ENCODE measurements at regions not wholly inside any gene's neighbourhood (a gene's known extent, or its start where the extent isn't known, plus 50 kb on each side); places are given as distances from the start of the nearest gene placed in this dataset.

GRCh38 chr4:108400309-108400708 lies 220.1 kb upstream of the RPL34 start:
- Histone ChIP-seq H3K4me2 (no peak overlapping the region), H3K79me2 (ENCODE audit: insufficient read depth, low read depth) (no peaks in the 10 kb centered on the region), H3K4me1 (ENCODE audit: low read depth, poor library complexity, severe bottlenecking) (no peaks in the 10 kb centered on the region), H3K27ac (no peak overlapping the region), H4K20me1 (ENCODE audit: insufficient read depth) (no peaks in the 10 kb centered on the region), H3K9ac (no peak overlapping the region), H3K36me3 (ENCODE audit: insufficient read depth) (no peaks in the 10 kb centered on the region), H3K4me3 (IDR thresholded peaks at IDR 0.05; ENCODE audit: insufficient read depth, low read depth, low read length) (no peak overlapping the region), H2AFZ (ENCODE audit: low read depth) (no peak overlapping the region), H3K27me3 (ENCODE audit: insufficient read depth, low read depth) (no peaks in the 10 kb centered on the region)
- no peak for TF ChIP-seq CTCF (conservative IDR thresholded peaks at IDR 0.05; ENCODE audit: low read depth, low read length)

GRCh38 chr4:108399610-108400265 lies 220.6 kb upstream of the RPL34 start:
- no peaks in the 10 kb centered on the region for H3K79me2 ChIP-seq (ENCODE audit: insufficient read depth, low read depth)
- H3K4me3 ChIP-seq (IDR thresholded peaks at IDR 0.05; ENCODE audit: insufficient read depth, low read depth, low read length) = no peak overlapping the region
- H3K27me3 ChIP-seq (ENCODE audit: insufficient read depth, low read depth) = no peaks in the 10 kb centered on the region
- no peak for TF ChIP-seq CTCF (conservative IDR thresholded peaks at IDR 0.05; ENCODE audit: low read depth, low read length)
- H3K27ac ChIP-seq = no peak overlapping the region
- H3K4me2 ChIP-seq = no peak overlapping the region
- H4K20me1 ChIP-seq (ENCODE audit: insufficient read depth) = no peaks in the 10 kb centered on the region
- H3K9ac ChIP-seq = no peak overlapping the region
- H2AFZ ChIP-seq (ENCODE audit: low read depth) = no peak overlapping the region
- no peaks in the 10 kb centered on the region for H3K36me3 ChIP-seq (ENCODE audit: insufficient read depth)
- H3K4me1 ChIP-seq (ENCODE audit: low read depth, poor library complexity, severe bottlenecking) = no peaks in the 10 kb centered on the region

- no peak overlapping the region for H3K27ac ChIP-seq
- TF ChIP-seq CTCF (conservative IDR thresholded peaks at IDR 0.05; ENCODE audit: low read depth, low read length) = no peak
- no peak overlapping the region for H3K4me3 ChIP-seq (IDR thresholded peaks at IDR 0.05; ENCODE audit: insufficient read depth, low read depth, low read length)
- H4K20me1 ChIP-seq (ENCODE audit: insufficient read depth) = no peaks in the 10 kb centered on the region
- H2AFZ ChIP-seq (ENCODE audit: low read depth) = no peak overlapping the region
- H3K4me2 ChIP-seq = no peak overlapping the region
- no peaks in the 10 kb centered on the region for H3K36me3 ChIP-seq (ENCODE audit: insufficient read depth)
- no peak overlapping the region for H3K9ac ChIP-seq
- no peaks in the 10 kb centered on the region for H3K79me2 ChIP-seq (ENCODE audit: insufficient read depth, low read depth)
- H3K4me1 ChIP-seq (ENCODE audit: low read depth, poor library complexity, severe bottlenecking) = no peaks in the 10 kb centered on the region
- H3K27me3 ChIP-seq (ENCODE audit: insufficient read depth, low read depth) = no peaks in the 10 kb centered on the region
These were observed 221.5 kb upstream of the RPL34 start for GRCh38 chr4:108398836-108399235.

- no peaks in the 10 kb centered on the region for H3K4me1 ChIP-seq (ENCODE audit: low read depth, poor library complexity, severe bottlenecking)
- no peaks in the 10 kb centered on the region for H3K36me3 ChIP-seq (ENCODE audit: insufficient read depth)
- H4K20me1 ChIP-seq (ENCODE audit: insufficient read depth) = no peaks in the 10 kb centered on the region
- no peak overlapping the region for H3K4me2 ChIP-seq
- H2AFZ ChIP-seq (ENCODE audit: low read depth) = no peak overlapping the region
- no peak for TF ChIP-seq CTCF (conservative IDR thresholded peaks at IDR 0.05; ENCODE audit: low read depth, low read length)
- no peak overlapping the region for H3K4me3 ChIP-seq (IDR thresholded peaks at IDR 0.05; ENCODE audit: insufficient read depth, low read depth, low read length)
- H3K27me3 ChIP-seq (ENCODE audit: insufficient read depth, low read depth) = no peaks in the 10 kb centered on the region
- no peaks in the 10 kb centered on the region for H3K79me2 ChIP-seq (ENCODE audit: insufficient read depth, low read depth)
- H3K9ac ChIP-seq = no peak overlapping the region
- H3K27ac ChIP-seq = no peak overlapping the region
These were observed 222.1 kb upstream of the RPL34 start for GRCh38 chr4:108398316-108398715.
